GM23338 (cell line): ENCODE measurements at regions not wholly inside any gene's neighbourhood (a gene's known extent, or its start where the extent isn't known, plus 50 kb on each side); places are given as distances from the start of the nearest gene placed in this dataset.

Experiments
- CREB1 ChIP-seq: fragments of 250-450 bp; sonication (Bioruptor Pico); IDR thresholded peaks from 2 replicates; pipeline ENCODE4 v1.5.0; 2020; ENCODE audit warnings: low read depth, mild to moderate bottlenecking, moderate library complexity
- CTCF ChIP-seq, 2 experiments: fragments of 200-600 bp in 1 of 2; sonication (generic) in 1 of 2; conservative IDR thresholded peaks; 2 replicates each; pipeline versions ENCODE4 v1.5.1 to v1.6.1; 2016 to 2017; ENCODE audit warnings: antibody characterized with exemption in 2 of 2, low read depth in 2 of 2, mild to moderate bottlenecking in 2 of 2, moderate library complexity in 1 of 2
- EZH2 ChIP-seq: fragments of 200-600 bp; sonication (generic); IDR thresholded peaks from one replicate; pipeline ENCODE4 v1.8.0; 2017; ENCODE audit warnings: antibody characterized with exemption, mild to moderate bottlenecking, low read depth; ENCODE audit not compliant: unreplicated experiment
- EZH2phosphoT487 ChIP-seq: fragments of 200-600 bp; sonication (generic); IDR thresholded peaks from one replicate; pipeline ENCODE4 v1.8.1; 2018; ENCODE audit warnings: antibody characterized with exemption; ENCODE audit not compliant: unreplicated experiment
- JUNB ChIP-seq: IDR thresholded peaks from one replicate; pipeline ENCODE4 v1.6.1; 2016; ENCODE audit warnings: antibody characterized with exemption; ENCODE audit not compliant: unreplicated experiment
- NANOG ChIP-seq: IDR thresholded peaks from 2 replicates; pipeline ENCODE4 v1.6.1; 2016; ENCODE audit warnings: antibody characterized with exemption, borderline replicate concordance
- POLR2AphosphoS5 ChIP-seq: IDR thresholded peaks from 2 replicates; pipeline ENCODE4 v1.6.1; 2016; ENCODE audit warnings: antibody characterized with exemption, low read depth
- REST ChIP-seq: IDR thresholded peaks from one replicate; pipeline ENCODE4 v1.6.1; 2018; ENCODE audit warnings: antibody characterized with exemption; ENCODE audit not compliant: unreplicated experiment
- STAT1 ChIP-seq: IDR thresholded peaks from one replicate; pipeline ENCODE4 v1.6.1; 2016; ENCODE audit warnings: antibody characterized with exemption; ENCODE audit not compliant: unreplicated experiment
- ZNF114 ChIP-seq: fragments of 250-450 bp; sonication (Bioruptor Pico); IDR thresholded peaks from 2 replicates; pipeline ENCODE4 v1.5.0; 2020; ENCODE audit warnings: mild to moderate bottlenecking, moderate library complexity
- ZNF331 ChIP-seq: fragments of 250-450 bp; sonication (Bioruptor Pico); IDR thresholded peaks from 2 replicates; pipeline ENCODE4 v1.5.0; 2020; ENCODE audit warnings: low read depth, mild to moderate bottlenecking, moderate library complexity
- ZNF462 ChIP-seq: fragments of 250-450 bp; sonication (Bioruptor Pico); IDR thresholded peaks from 2 replicates; pipeline ENCODE4 v1.5.0; 2020; ENCODE audit warnings: mild to moderate bottlenecking, moderate library complexity
- TF ChIP-seq, protein P1 (sequence below): IDR thresholded peaks from 2 replicates; pipeline ENCODE4 v1.6.1; 2016; ENCODE audit warnings: antibody characterized with exemption

GRCh38 chr5:114657342-114658130 lies 295.7 kb downstream of the KCNN2 start:
- TF ChIP-seq CREB1 (CRISPR knock-in tag) (no peak), CTCF (conservative IDR thresholded peaks at IDR 0.05; ENCODE audit: low read depth in 2 of 2) (no peak), POLR2AphosphoS5 (no peak), ZNF331 (CRISPR knock-in tag) (no peak), EZH2 (no peak), EZH2phosphoT487 (no peak), REST (no peak), JUNB (no peak), STAT1 (no peak), ZNF462 (CRISPR knock-in tag) (no peak), ZNF114 (CRISPR knock-in tag) (no peak), NANOG (no peak)
- TF ChIP-seq, protein P1, sequence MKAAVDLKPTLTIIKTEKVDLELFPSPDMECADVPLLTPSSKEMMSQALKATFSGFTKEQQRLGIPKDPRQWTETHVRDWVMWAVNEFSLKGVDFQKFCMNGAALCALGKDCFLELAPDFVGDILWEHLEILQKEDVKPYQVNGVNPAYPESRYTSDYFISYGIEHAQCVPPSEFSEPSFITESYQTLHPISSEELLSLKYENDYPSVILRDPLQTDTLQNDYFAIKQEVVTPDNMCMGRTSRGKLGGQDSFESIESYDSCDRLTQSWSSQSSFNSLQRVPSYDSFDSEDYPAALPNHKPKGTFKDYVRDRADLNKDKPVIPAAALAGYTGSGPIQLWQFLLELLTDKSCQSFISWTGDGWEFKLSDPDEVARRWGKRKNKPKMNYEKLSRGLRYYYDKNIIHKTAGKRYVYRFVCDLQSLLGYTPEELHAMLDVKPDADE, result no peak
